OCI-LY1 (cell line): ENCODE measurements at regions not wholly inside any gene's neighbourhood (a gene's known extent, or its start where the extent isn't known, plus 50 kb on each side); places are given as distances from the start of the nearest gene placed in this dataset.

ENCODE experiments used
- H2AFZ ChIP-seq: fragments of 200-600 bp; sonication (generic), shearing (Covaris generic); 2 replicates; pipeline ENCODE4 v1.6.0; 2014; ENCODE audit warnings: antibody characterized with exemption, mild to moderate bottlenecking, low read length
- H3F3A ChIP-seq: fragments of 200-600 bp; sonication (generic), shearing (Covaris generic); 2 replicates; pipeline ENCODE4 v1.6.0; 2014; ENCODE audit warnings: mild to moderate bottlenecking, antibody characterized with exemption, low read length, moderate library complexity; ENCODE audit not compliant: insufficient read depth
- H3K27ac ChIP-seq: fragments of 200-600 bp; sonication (generic); 2 replicates; pipeline ENCODE4 v1.5.1; 2014; ENCODE audit warnings: low read length, mixed run types, mild to moderate bottlenecking, low read depth; ENCODE audit not compliant: poor library complexity, severe bottlenecking
- H3K27me3 ChIP-seq: fragments of 200-600 bp; sonication (generic); 2 replicates; pipeline ENCODE4 v1.6.0; 2014; ENCODE audit warnings: antibody characterized with exemption, mild to moderate bottlenecking, low read length, moderate library complexity; ENCODE audit not compliant: insufficient read depth
- H3K36me3 ChIP-seq: fragments of 200-600 bp; sonication (generic); 2 replicates; pipeline ENCODE4 v1.6.1; 2014; ENCODE audit warnings: mild to moderate bottlenecking, antibody characterized with exemption, low read length, moderate library complexity, mixed read lengths; ENCODE audit not compliant: insufficient read depth
- H3K4me1 ChIP-seq: fragments of 200-600 bp; sonication (generic); 2 replicates; pipeline ENCODE4 v1.5.1; 2014; ENCODE audit warnings: mild to moderate bottlenecking, low read length, moderate library complexity; ENCODE audit not compliant: insufficient read depth, severe bottlenecking
- H3K4me2 ChIP-seq: fragments of 200-600 bp; sonication (generic), shearing (Covaris generic); 2 replicates; pipeline ENCODE4 v1.6.1; 2014; ENCODE audit warnings: low read length
- H3K4me3 ChIP-seq: fragments of 200-600 bp; sonication (generic); 2 replicates; pipeline ENCODE4 v1.5.1; 2014; ENCODE audit warnings: low read length, low read depth, mild to moderate bottlenecking, mixed read lengths; ENCODE audit not compliant: poor library complexity, severe bottlenecking
- H3K79me2 ChIP-seq: fragments of 200-600 bp; shearing (Covaris generic); 2 replicates; pipeline ENCODE4 v1.6.1; 2016; ENCODE audit warnings: mixed run types, low read length, mixed read lengths; ENCODE audit not compliant: insufficient read depth
- H3K9ac ChIP-seq: fragments of 200-600 bp; sonication (generic), shearing (Covaris generic); 2 replicates; pipeline ENCODE4 v1.6.1; 2014; ENCODE audit warnings: mild to moderate bottlenecking, low read length, mixed read lengths
- H3K9me2 ChIP-seq: fragments of 200-600 bp; sonication (generic), shearing (Covaris generic); 2 replicates; pipeline ENCODE4 v1.6.1; 2014; ENCODE audit warnings: low read depth, mild to moderate bottlenecking, low read length, mixed read lengths
- H3K9me3 ChIP-seq: fragments of 200-600 bp; shearing (Covaris generic); 2 replicates; pipeline ENCODE4 v1.6.1; 2014; ENCODE audit warnings: low read length, mixed read lengths
- H4K20me1 ChIP-seq: fragments of 200-600 bp; sonication (generic), shearing (Covaris generic); 2 replicates; pipeline ENCODE4 v1.6.0; 2016; ENCODE audit warnings: mild to moderate bottlenecking, low read length; ENCODE audit not compliant: insufficient read depth
- CTCF ChIP-seq: fragments of 200-600 bp; sonication (generic), shearing (Covaris generic); IDR thresholded peaks from 2 replicates; pipeline ENCODE4 v1.5.1; 2017; ENCODE audit warnings: mild to moderate bottlenecking, antibody characterized with exemption, low read length, moderate library complexity, mixed read lengths
- EZH2 ChIP-seq: fragments of 200-600 bp; sonication (generic), shearing (Covaris generic); IDR thresholded peaks from 2 replicates; pipeline ENCODE4 v1.8.0; 2017; ENCODE audit warnings: borderline replicate concordance, mixed run types, mild to moderate bottlenecking, antibody characterized with exemption, low read length, moderate library complexity, mixed read lengths

GRCh38 chr4:111282035-111282434, 659.2 kb upstream of the PITX2 start:
- Histone ChIP-seq H3K27ac (no peak overlapping the region), H3K4me2 (no peak overlapping the region), H3K9ac (no peak overlapping the region), H3K36me3 (no peaks in the 10 kb centered on the region), H3F3A (no peaks in the 10 kb centered on the region), H3K4me3 (no peak overlapping the region), H4K20me1 (no peaks in the 10 kb centered on the region), H3K27me3 (no peaks in the 10 kb centered on the region), H3K4me1 (no peaks in the 10 kb centered on the region), H3K79me2 (no peaks in the 10 kb centered on the region), H3K9me3 (no peaks in the 10 kb centered on the region), H2AFZ (no peak overlapping the region), H3K9me2 (no peaks in the 10 kb centered on the region)
- no peak for TF ChIP-seq EZH2
- no peak for TF ChIP-seq CTCF

- Histone ChIP-seq H4K20me1 (no peaks in the 10 kb centered on the region), H3K9me3 (no peaks in the 10 kb centered on the region), H3K9ac (no peak overlapping the region), H3K27ac (no peak overlapping the region), H3K36me3 (no peaks in the 10 kb centered on the region), H3K27me3 (no peaks in the 10 kb centered on the region), H3F3A (no peaks in the 10 kb centered on the region), H3K79me2 (no peaks in the 10 kb centered on the region), H3K4me2 (no peak overlapping the region), H3K9me2 (no peaks in the 10 kb centered on the region), H2AFZ (no peak overlapping the region), H3K4me1 (no peaks in the 10 kb centered on the region), H3K4me3 (no peak overlapping the region)
- peak; percentile 78 for TF ChIP-seq CTCF
- TF ChIP-seq EZH2: no peak
Observed at GRCh38 chr4:111283066-111283677, 660.3 kb upstream of the PITX2 start.

GRCh38 chr4:111296466-111296865, 673.6 kb upstream of the PITX2 start:
- no peaks in the 10 kb centered on the region for H3K27me3 ChIP-seq
- H3K9me2 ChIP-seq: no peaks in the 10 kb centered on the region
- no peaks in the 10 kb centered on the region for H3K36me3 ChIP-seq
- H3K4me3 ChIP-seq: no peak overlapping the region
- H3K4me2 ChIP-seq: no peak overlapping the region
- no peak overlapping the region for H3K9ac ChIP-seq
- no peak overlapping the region for H2AFZ ChIP-seq
- H3F3A ChIP-seq: no peaks in the 10 kb centered on the region
- no peaks in the 10 kb centered on the region for H3K9me3 ChIP-seq
- no peak for TF ChIP-seq EZH2
- no peak for TF ChIP-seq CTCF
- H3K4me1 ChIP-seq: no peaks in the 10 kb centered on the region
- no peaks in the 10 kb centered on the region for H3K79me2 ChIP-seq
- no peak overlapping the region for H3K27ac ChIP-seq
- H4K20me1 ChIP-seq: no peaks in the 10 kb centered on the region
